Smooth muscle cell (in vitro differentiated cells): ENCODE measurements at regions not wholly inside any gene's neighbourhood (a gene's known extent, or its start where the extent isn't known, plus 50 kb on each side); places are given as distances from the start of the nearest gene placed in this dataset.
"Not testable (repeated sequence)": the region's sequence is repeated elsewhere in the genome, so short reads cannot be mapped to it uniquely, and the experiment has no call there.

Experiments used
- DNase-seq: peaks from one replicate; lab custom pipeline; 2025; ENCODE audit not compliant: unreplicated experiment; lab: John Stamatoyannopoulos, UW
- H2AFZ ChIP-seq: fragments of 200-600 bp; sonication (generic); 2 replicates; pipeline ENCODE4 v1.6.0; 2016; ENCODE audit warnings: antibody characterized with exemption, low read depth, mild to moderate bottlenecking
- H3F3A ChIP-seq: fragments of 200-600 bp; sonication (generic); 2 replicates; pipeline ENCODE4 v1.6.0; 2017; ENCODE audit warnings: antibody characterized with exemption, low read depth
- H3K27ac ChIP-seq: fragments of 200-600 bp; sonication (generic); 2 replicates; pipeline ENCODE4 v1.5.1; 2016; ENCODE audit warnings: low read depth, mild to moderate bottlenecking
- H3K27me3 ChIP-seq: fragments of 200-600 bp; sonication (generic); 2 replicates; pipeline ENCODE4 v1.6.1; 2016; ENCODE audit warnings: low read depth, mild to moderate bottlenecking
- H3K36me3 ChIP-seq: fragments of 200-600 bp; sonication (generic); 2 replicates; pipeline ENCODE4 v1.5.1; 2016; ENCODE audit warnings: low read depth
- H3K4me1 ChIP-seq: fragments of 200-600 bp; sonication (generic); 2 replicates; pipeline ENCODE4 v1.5.1; 2016; ENCODE audit warnings: low read depth
- H3K4me2 ChIP-seq: fragments of 200-600 bp; sonication (generic); 2 replicates; pipeline ENCODE4 v1.6.0; 2016; ENCODE audit warnings: mild to moderate bottlenecking
- H3K4me3 ChIP-seq: fragments of 200-600 bp; sonication (generic); 2 replicates; pipeline ENCODE4 v1.5.1; 2016; ENCODE audit warnings: mild to moderate bottlenecking
- H3K79me2 ChIP-seq: fragments of 200-600 bp; sonication (generic); 2 replicates; pipeline ENCODE4 v1.6.0; 2016; ENCODE audit warnings: low read depth, mild to moderate bottlenecking
- H3K9ac ChIP-seq: fragments of 200-600 bp; sonication (generic); 2 replicates; pipeline ENCODE4 v1.6.0; 2016; ENCODE audit warnings: low read depth
- H3K9me3 ChIP-seq: fragments of 200-600 bp; sonication (generic); replicated peaks from 2 replicates; pipeline ENCODE4 v1.5.1; 2016; ENCODE audit warnings: low read depth
- H4K20me1 ChIP-seq: fragments of 200-600 bp; sonication (generic); 2 replicates; pipeline ENCODE4 v1.6.0; 2016; ENCODE audit warnings: low read depth
- CTCF ChIP-seq: fragments of 200-600 bp; sonication (generic); IDR thresholded peaks from 2 replicates; pipeline ENCODE4 v1.5.1; 2017; ENCODE audit warnings: borderline replicate concordance, mild to moderate bottlenecking, antibody characterized with exemption; ENCODE audit not compliant: insufficient read depth, poor library complexity, severe bottlenecking
- WGBS: methylation state at CpG from one replicate; pipeline ENCODE4 v1.1.7; 2016; ENCODE audit warnings: low lambda C conversion rate; 5-methylcytosine and 5-hydroxymethylcytosine counted together

- no peak for DNase-seq
- no peaks in the 10 kb centered on the region for H3K4me1 ChIP-seq
- no peak overlapping the region for H2AFZ ChIP-seq
- H3K9me3 ChIP-seq: no peaks in the 10 kb centered on the region
- 100% methylated on average over 1 of the region's 1 CpG for WGBS
- no peak overlapping the region for H3K4me2 ChIP-seq
- no peak overlapping the region for H3K9ac ChIP-seq
- no peaks in the 10 kb centered on the region for H3K36me3 ChIP-seq
- H4K20me1 ChIP-seq: no peaks in the 10 kb centered on the region
- H3K27ac ChIP-seq: no peak overlapping the region
- no peaks in the 10 kb centered on the region for H3K79me2 ChIP-seq
- H3K27me3 ChIP-seq: no peaks in the 10 kb centered on the region
- peaks cover 8% of the 10 kb centered on the region for H3F3A ChIP-seq
- TF ChIP-seq CTCF: no peak
- H3K4me3 ChIP-seq: no peak overlapping the region
These were observed 56.6 kb upstream of the MOCS2 start for GRCh38 chr5:53166183-53166495.

GRCh38 chr5:53167836-53168235 is 58.3 kb upstream of the MOCS2 start:
- H3F3A ChIP-seq: peaks cover 8% of the 10 kb centered on the region
- no peak overlapping the region for H3K4me3 ChIP-seq
- peak overlapping the region; percentile 6 for H3K27ac ChIP-seq
- no peak for TF ChIP-seq CTCF
- H3K36me3 ChIP-seq: no peaks in the 10 kb centered on the region
- H4K20me1 ChIP-seq: no peaks in the 10 kb centered on the region
- peak overlapping the region; percentile 4 for H2AFZ ChIP-seq
- no peak for DNase-seq
- H3K79me2 ChIP-seq: no peaks in the 10 kb centered on the region
- WGBS: 30% methylated on average over 1 of the region's 1 CpG
- no peaks in the 10 kb centered on the region for H3K27me3 ChIP-seq
- H3K4me2 ChIP-seq: peak overlapping the region; percentile 21
- no peaks in the 10 kb centered on the region for H3K4me1 ChIP-seq
- H3K9me3 ChIP-seq: no peaks in the 10 kb centered on the region
- H3K9ac ChIP-seq: no peak overlapping the region

- no peak for TF ChIP-seq CTCF
- Histone ChIP-seq H3K36me3 (no peaks in the 10 kb centered on the region), H3K27ac (no peak overlapping the region), H3K79me2 (no peaks in the 10 kb centered on the region), H3K4me2 (no peak overlapping the region), H3K9ac (no peak overlapping the region), H3K9me3 (no peaks in the 10 kb centered on the region), H4K20me1 (no peaks in the 10 kb centered on the region), H3K4me3 (no peak overlapping the region), H3K4me1 (no peaks in the 10 kb centered on the region), H2AFZ (no peak overlapping the region), H3K27me3 (no peaks in the 10 kb centered on the region), H3F3A (peaks cover 8% of the 10 kb centered on the region)
- WGBS: 72% methylated on average over 3 of the region's 3 CpGs
- no peak for DNase-seq
These were observed 60.4 kb upstream of the MOCS2 start for GRCh38 chr5:53169933-53170332.

- no peak for DNase-seq
- no peak overlapping the region for H3K4me3 ChIP-seq
- no peak overlapping the region for H2AFZ ChIP-seq
- no peaks in the 10 kb centered on the region for H3K36me3 ChIP-seq
- no peaks in the 10 kb centered on the region for H3K79me2 ChIP-seq
- TF ChIP-seq CTCF: peak; percentile 75
- H3K4me1 ChIP-seq: no peaks in the 10 kb centered on the region
- H3K9me3 ChIP-seq: no peaks in the 10 kb centered on the region
- 97% methylated on average over 1 of the region's 1 CpG for WGBS
- peaks cover 8% of the 10 kb centered on the region for H3F3A ChIP-seq
- H3K27ac ChIP-seq: no peak overlapping the region
- no peaks in the 10 kb centered on the region for H4K20me1 ChIP-seq
- no peaks in the 10 kb centered on the region for H3K27me3 ChIP-seq
- H3K9ac ChIP-seq: no peak overlapping the region
- H3K4me2 ChIP-seq: no peak overlapping the region
These were observed 61.3 kb upstream of the MOCS2 start for GRCh38 chr5:53170746-53171349.

- not testable (repeated sequence) for H3K4me2 ChIP-seq, H3K27ac ChIP-seq, H3K9me3 ChIP-seq, DNase-seq, H3K4me1 ChIP-seq, H3K79me2 ChIP-seq, H3K27me3 ChIP-seq, H2AFZ ChIP-seq, H4K20me1 ChIP-seq, H3F3A ChIP-seq, H3K36me3 ChIP-seq, H3K4me3 ChIP-seq, H3K9ac ChIP-seq
These were observed 62.5 kb upstream of the MOCS2 start for GRCh38 chr5:53172073-53172472.
